ENCODE measurements at regions not wholly inside any gene's neighbourhood (a gene's known extent, or its start where the extent isn't known, plus 50 kb on each side); places are given as distances from the start of the nearest gene placed in this dataset.

GRCh38 chr15:85847031-85847430, 52.3 kb upstream of the KLHL25 start:
- no peak overlapping the region for H3K27ac ChIP-seq (ENCODE audit: low read depth, low read length)
- no peaks in the 10 kb centered on the region for H3K27me3 ChIP-seq (ENCODE audit: insufficient read depth, low read length)
- no peaks in the 10 kb centered on the region for H3K36me3 ChIP-seq (ENCODE audit: insufficient read depth, low read length)
- no peaks in the 10 kb centered on the region for H3K9me3 ChIP-seq (ENCODE audit: insufficient read depth, low read depth, low read length)
- H3K9ac ChIP-seq (ENCODE audit: low read depth, low read length) = no peak overlapping the region
- no peaks in the 10 kb centered on the region for H3K4me1 ChIP-seq (ENCODE audit: insufficient read depth, low read length)
- 82% methylated on average over 3 of the region's 3 CpGs for WGBS
- no peak overlapping the region for H3K4me3 ChIP-seq (ENCODE audit: low read length)

- no peaks in the 10 kb centered on the region for H3K4me1 ChIP-seq (ENCODE audit: insufficient read depth, low read length)
- H3K27me3 ChIP-seq (ENCODE audit: insufficient read depth, low read length) = no peaks in the 10 kb centered on the region
- WGBS = 92% methylated on average over 11 of the region's 11 CpGs
- no peak overlapping the region for H3K9ac ChIP-seq (ENCODE audit: low read depth, low read length)
- H3K36me3 ChIP-seq (ENCODE audit: insufficient read depth, low read length) = no peaks in the 10 kb centered on the region
- no peaks in the 10 kb centered on the region for H3K9me3 ChIP-seq (ENCODE audit: insufficient read depth, low read depth, low read length)
- H3K4me3 ChIP-seq (ENCODE audit: low read length) = no peak overlapping the region
- H3K27ac ChIP-seq (ENCODE audit: low read depth, low read length) = no peak overlapping the region
Measured at GRCh38 chr15:85849946-85850345, 55.2 kb upstream of the KLHL25 start.

- Histone ChIP-seq H3K9ac (ENCODE audit: low read depth, low read length) (no peak overlapping the region), H3K9me3 (ENCODE audit: insufficient read depth, low read depth, low read length) (no peaks in the 10 kb centered on the region), H3K4me3 (ENCODE audit: low read length) (no peak overlapping the region), H3K36me3 (ENCODE audit: insufficient read depth, low read length) (no peaks in the 10 kb centered on the region), H3K27ac (ENCODE audit: low read depth, low read length) (no peak overlapping the region), H3K4me1 (ENCODE audit: insufficient read depth, low read length) (no peaks in the 10 kb centered on the region), H3K27me3 (ENCODE audit: insufficient read depth, low read length) (no peaks in the 10 kb centered on the region)
- WGBS = 85% methylated on average over 3 of the region's 3 CpGs
Measured at GRCh38 chr15:85852969-85853368, 58.2 kb upstream of the KLHL25 start.

GRCh38 chr15:85854345-85855097, 59.8 kb upstream of the KLHL25 start:
- H3K4me1 ChIP-seq (ENCODE audit: insufficient read depth, low read length) = peaks cover 5% of the 10 kb centered on the region; the same call in 1 of the 2 replicates
- no peaks in the 10 kb centered on the region for H3K36me3 ChIP-seq (ENCODE audit: insufficient read depth, low read length)
- H3K9me3 ChIP-seq (ENCODE audit: insufficient read depth, low read depth, low read length) = no peaks in the 10 kb centered on the region
- H3K27me3 ChIP-seq (ENCODE audit: insufficient read depth, low read length) = no peaks in the 10 kb centered on the region
- H3K27ac ChIP-seq (ENCODE audit: low read depth, low read length) = no peak overlapping the region
- H3K4me3 ChIP-seq (ENCODE audit: low read length) = no peak overlapping the region; the same call in 1 of the 2 replicates
- WGBS = 67% methylated on average over 10 of the region's 11 CpGs
- H3K9ac ChIP-seq (ENCODE audit: low read depth, low read length) = no peak overlapping the region

GRCh38 chr15:85858586-85859375, 64.1 kb upstream of the KLHL25 start:
- Histone ChIP-seq H3K4me1 (ENCODE audit: insufficient read depth, low read length) (peaks cover 9% of the 10 kb centered on the region), H3K27ac (ENCODE audit: low read depth, low read length) (no peak overlapping the region), H3K36me3 (ENCODE audit: insufficient read depth, low read length) (no peaks in the 10 kb centered on the region), H3K27me3 (ENCODE audit: insufficient read depth, low read length) (no peaks in the 10 kb centered on the region), H3K9me3 (ENCODE audit: insufficient read depth, low read depth, low read length) (no peaks in the 10 kb centered on the region), H3K9ac (ENCODE audit: low read depth, low read length) (no peak overlapping the region), H3K4me3 (ENCODE audit: low read length) (peak overlapping the region; percentile 52)
- 14% methylated on average over 19 of the region's 19 CpGs for WGBS

GRCh38 chr15:85859671-85860070, 64.9 kb upstream of the KLHL25 start:
- Histone ChIP-seq H3K36me3 (ENCODE audit: insufficient read depth, low read length) (no peaks in the 10 kb centered on the region), H3K9me3 (ENCODE audit: insufficient read depth, low read depth, low read length) (no peaks in the 10 kb centered on the region), H3K27ac (ENCODE audit: low read depth, low read length) (no peak overlapping the region), H3K9ac (ENCODE audit: low read depth, low read length) (no peak overlapping the region), H3K27me3 (ENCODE audit: insufficient read depth, low read length) (no peaks in the 10 kb centered on the region), H3K4me3 (ENCODE audit: low read length) (no peak overlapping the region), H3K4me1 (ENCODE audit: insufficient read depth, low read length) (peaks cover 9% of the 10 kb centered on the region)
- 90% methylated on average over 3 of the region's 3 CpGs for WGBS

- no peak overlapping the region for H3K9ac ChIP-seq (ENCODE audit: low read depth, low read length)
- H3K4me1 ChIP-seq (ENCODE audit: insufficient read depth, low read length) = peaks cover 9% of the 10 kb centered on the region
- no peaks in the 10 kb centered on the region for H3K27me3 ChIP-seq (ENCODE audit: insufficient read depth, low read length)
- no peak overlapping the region for H3K4me3 ChIP-seq (ENCODE audit: low read length)
- H3K9me3 ChIP-seq (ENCODE audit: insufficient read depth, low read depth, low read length) = no peaks in the 10 kb centered on the region
- no peaks in the 10 kb centered on the region for H3K36me3 ChIP-seq (ENCODE audit: insufficient read depth, low read length)
- WGBS = 63% methylated on average over 17 of the region's 17 CpGs
- no peak overlapping the region for H3K27ac ChIP-seq (ENCODE audit: low read depth, low read length)
Measured at GRCh38 chr15:85860394-85861161, 65.9 kb upstream of the KLHL25 start.

- no peaks in the 10 kb centered on the region for H3K36me3 ChIP-seq (ENCODE audit: insufficient read depth, low read length)
- no peaks in the 10 kb centered on the region for H3K27me3 ChIP-seq (ENCODE audit: insufficient read depth, low read length)
- no peak overlapping the region for H3K27ac ChIP-seq (ENCODE audit: low read depth, low read length)
- H3K4me1 ChIP-seq (ENCODE audit: insufficient read depth, low read length) = peaks cover 4% of the 10 kb centered on the region; the same call in 1 of the 2 replicates
- H3K4me3 ChIP-seq (ENCODE audit: low read length) = no peak overlapping the region
- 16% methylated on average over 6 of the region's 6 CpGs for WGBS
- no peaks in the 10 kb centered on the region for H3K9me3 ChIP-seq (ENCODE audit: insufficient read depth, low read depth, low read length)
- H3K9ac ChIP-seq (ENCODE audit: low read depth, low read length) = no peak overlapping the region
Measured at GRCh38 chr15:85865070-85865684, 70.5 kb upstream of the KLHL25 start.

GRCh38 chr15:85867250-85867649, 72.5 kb upstream of the KLHL25 start:
- no peak overlapping the region for H3K4me3 ChIP-seq (ENCODE audit: low read length)
- H3K27ac ChIP-seq (ENCODE audit: low read depth, low read length) = no peak overlapping the region
- no peaks in the 10 kb centered on the region for H3K27me3 ChIP-seq (ENCODE audit: insufficient read depth, low read length)
- no peak overlapping the region for H3K9ac ChIP-seq (ENCODE audit: low read depth, low read length)
- H3K36me3 ChIP-seq (ENCODE audit: insufficient read depth, low read length) = no peaks in the 10 kb centered on the region
- 94% methylated on average over 4 of the region's 5 CpGs for WGBS
- no peaks in the 10 kb centered on the region for H3K4me1 ChIP-seq (ENCODE audit: insufficient read depth, low read length)
- H3K9me3 ChIP-seq (ENCODE audit: insufficient read depth, low read depth, low read length) = no peaks in the 10 kb centered on the region

- H3K4me3 ChIP-seq (ENCODE audit: low read length) = no peak overlapping the region
- WGBS = 98% methylated on average over 2 of the region's 4 CpGs
- H3K36me3 ChIP-seq (ENCODE audit: insufficient read depth, low read length) = no peaks in the 10 kb centered on the region
- no peaks in the 10 kb centered on the region for H3K9me3 ChIP-seq (ENCODE audit: insufficient read depth, low read depth, low read length)
- H3K27ac ChIP-seq (ENCODE audit: low read depth, low read length) = no peak overlapping the region
- H3K4me1 ChIP-seq (ENCODE audit: insufficient read depth, low read length) = no peaks in the 10 kb centered on the region
- H3K27me3 ChIP-seq (ENCODE audit: insufficient read depth, low read length) = no peaks in the 10 kb centered on the region
- H3K9ac ChIP-seq (ENCODE audit: low read depth, low read length) = no peak overlapping the region
Measured at GRCh38 chr15:85869124-85869523, 74.4 kb upstream of the KLHL25 start.
